ENCODE measurements at regions not wholly inside any gene's neighbourhood (a gene's known extent, or its start where the extent isn't known, plus 50 kb on each side); places are given as distances from the start of the nearest gene placed in this dataset.

GRCh38 chr2:207265869-207266268 is 100.1 kb upstream of the KLF7 start:
- DNase-seq (ENCODE audit: low read depth) = peak; percentile 54
- no peak overlapping the region for H3K4me3 ChIP-seq (ENCODE audit: low read depth, low read length)
- TF ChIP-seq CTCF (conservative IDR thresholded peaks at IDR 0.05; ENCODE audit: low read depth, low read length) = no peak

GRCh38 chr2:207266648-207267047 is 100.9 kb upstream of the KLF7 start:
- DNase-seq (ENCODE audit: low read depth) = no peak
- no peak for TF ChIP-seq CTCF (conservative IDR thresholded peaks at IDR 0.05; ENCODE audit: low read depth, low read length)
- H3K4me3 ChIP-seq (ENCODE audit: low read depth, low read length) = no peak overlapping the region

GRCh38 chr2:207269038-207269437 is 103.3 kb upstream of the KLF7 start:
- no peak for TF ChIP-seq CTCF (conservative IDR thresholded peaks at IDR 0.05; ENCODE audit: low read depth, low read length)
- DNase-seq (ENCODE audit: low read depth) = no peak
- H3K4me3 ChIP-seq (ENCODE audit: low read depth, low read length) = no peak overlapping the region

- no peak overlapping the region for H3K4me3 ChIP-seq (ENCODE audit: low read depth, low read length)
- no peak for TF ChIP-seq CTCF (conservative IDR thresholded peaks at IDR 0.05; ENCODE audit: low read depth, low read length)
- no peak for DNase-seq (ENCODE audit: low read depth)
Measured at GRCh38 chr2:207274530-207275189, 108.9 kb upstream of the KLF7 start.

- no peak for DNase-seq (ENCODE audit: low read depth)
- no peak for TF ChIP-seq CTCF (conservative IDR thresholded peaks at IDR 0.05; ENCODE audit: low read depth, low read length)
- no peak overlapping the region for H3K4me3 ChIP-seq (ENCODE audit: low read depth, low read length)
Measured at GRCh38 chr2:207275779-207276178, 110.0 kb upstream of the KLF7 start.

- no peak for TF ChIP-seq CTCF (conservative IDR thresholded peaks at IDR 0.05; ENCODE audit: low read depth, low read length)
- H3K4me3 ChIP-seq (ENCODE audit: low read depth, low read length) = no peak overlapping the region
Measured at GRCh38 chr2:207276248-207276647, 110.5 kb upstream of the KLF7 start.

GRCh38 chr2:207276858-207277257 is 111.1 kb upstream of the KLF7 start:
- DNase-seq (ENCODE audit: low read depth) = no peak
- H3K4me3 ChIP-seq (ENCODE audit: low read depth, low read length) = no peak overlapping the region
- TF ChIP-seq CTCF (conservative IDR thresholded peaks at IDR 0.05; ENCODE audit: low read depth, low read length) = no peak

More at GRCh38 chr2:207276248-207276647, 110.5 kb upstream of the KLF7 start:
- DNase-seq (ENCODE audit: low read depth) = no peak
